Stromal cell of bone marrow (primary cell): ENCODE measurements at regions not wholly inside any gene's neighbourhood (a gene's known extent, or its start where the extent isn't known, plus 50 kb on each side); places are given as distances from the start of the nearest gene placed in this dataset.

ENCODE experiments used
- DNase-seq: peaks from one replicate; pipeline ENCODE4 v3.0.0-alpha.2; 2012; ENCODE audit warnings: low read depth

GRCh38 chr6:82740072-82740471 lies 325.6 kb downstream of the UBE3D start:
- no peak for DNase-seq

- peak; percentile 1 for DNase-seq
These were observed 324.2 kb downstream of the UBE3D start for GRCh38 chr6:82741325-82741995.

GRCh38 chr6:82741996-82742385 lies 323.6 kb downstream of the UBE3D start:
- no peak for DNase-seq

- no peak for DNase-seq
These were observed 321.2 kb downstream of the UBE3D start for GRCh38 chr6:82744286-82745015.

- peak; percentile 61 for DNase-seq
These were observed 315.1 kb downstream of the UBE3D start for GRCh38 chr6:82750556-82750955.

DNA sequence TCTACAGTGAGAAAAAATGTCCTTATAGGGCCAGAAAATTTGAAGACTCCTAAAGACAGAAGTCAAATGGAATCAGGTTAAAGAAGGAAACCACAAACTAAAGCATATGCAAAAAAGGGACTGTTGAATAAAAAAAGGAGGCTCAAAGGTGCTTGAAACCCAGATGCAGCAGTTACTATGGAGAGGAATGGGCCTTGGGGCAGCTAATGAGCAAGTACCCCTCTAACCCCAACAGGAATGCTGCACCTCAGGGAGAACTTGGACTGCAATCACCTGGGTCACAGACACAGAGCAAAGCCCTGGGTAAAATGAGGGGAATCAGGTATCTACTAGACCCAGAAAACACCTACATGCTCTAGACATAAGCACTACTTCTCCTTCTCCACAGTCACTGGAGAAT lies 313.9 kb downstream of the UBE3D start:
- no peak for DNase-seq

- DNase-seq, result peak; percentile 28
These were observed 303.8 kb downstream of the UBE3D start for GRCh38 chr6:82761674-82762345.

DNA sequence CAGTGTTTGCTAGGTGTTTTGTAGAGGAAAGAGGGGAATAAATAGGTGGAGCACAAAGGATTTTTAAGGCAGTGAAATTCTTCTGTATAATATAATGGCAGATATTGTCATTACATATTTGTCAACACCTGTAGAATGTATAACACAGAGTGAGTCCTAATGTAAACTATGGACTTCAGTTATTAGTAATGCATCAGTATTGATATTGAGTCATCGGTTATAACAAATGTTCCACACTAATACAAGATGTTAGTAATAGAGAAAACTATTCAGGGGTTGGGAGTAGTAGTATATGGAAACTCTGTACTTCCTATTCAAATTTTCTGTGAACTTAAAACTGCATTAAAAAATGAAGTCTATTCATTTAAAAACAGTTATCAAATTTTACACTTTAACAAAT lies 299.2 kb downstream of the UBE3D start:
- DNase-seq, result no peak

GRCh38 chr6:82767037-82767436 lies 298.6 kb downstream of the UBE3D start:
- no peak for DNase-seq

DNA sequence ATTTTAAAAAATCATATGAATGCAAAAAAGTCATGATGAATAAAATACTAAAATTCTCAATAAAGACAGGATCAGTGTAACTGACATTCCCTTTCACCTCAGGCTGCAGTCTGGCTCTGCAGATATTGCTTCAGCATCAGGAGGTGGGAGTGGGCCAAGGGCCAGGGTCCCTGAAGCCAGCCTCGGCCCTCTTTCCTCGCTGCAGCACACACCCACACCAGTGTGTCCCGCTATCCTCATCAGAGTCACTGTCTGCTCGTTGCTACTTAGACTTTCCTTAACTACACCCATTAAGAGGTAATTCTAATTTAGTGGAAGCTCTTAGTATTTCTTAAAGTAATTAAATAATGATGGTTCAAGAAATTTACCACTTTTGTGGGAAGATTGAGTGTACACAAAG lies 298.2 kb downstream of the UBE3D start:
- DNase-seq, result no peak

- no peak for DNase-seq
These were observed 292.6 kb downstream of the UBE3D start for GRCh38 chr6:82772851-82773717.

DNA sequence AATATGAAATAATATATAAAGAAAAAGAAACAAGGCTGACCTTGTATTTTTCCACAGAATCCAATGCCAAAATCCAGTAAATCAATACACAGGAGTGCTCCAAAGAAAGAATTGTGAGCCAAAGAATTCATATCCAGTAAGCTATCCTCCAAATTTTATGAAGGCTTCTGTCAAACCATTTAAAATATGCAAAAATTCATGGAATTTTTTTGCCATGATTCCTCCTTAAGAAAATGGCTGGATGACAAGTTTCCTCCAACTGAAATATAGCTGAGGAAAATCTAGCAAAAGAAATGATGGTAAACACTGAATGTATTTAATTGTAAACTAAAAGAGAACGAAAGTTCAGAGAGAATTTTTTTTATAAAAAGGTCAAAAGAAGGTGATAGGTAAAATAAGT lies 290.3 kb downstream of the UBE3D start:
- DNase-seq, result no peak

DNA sequence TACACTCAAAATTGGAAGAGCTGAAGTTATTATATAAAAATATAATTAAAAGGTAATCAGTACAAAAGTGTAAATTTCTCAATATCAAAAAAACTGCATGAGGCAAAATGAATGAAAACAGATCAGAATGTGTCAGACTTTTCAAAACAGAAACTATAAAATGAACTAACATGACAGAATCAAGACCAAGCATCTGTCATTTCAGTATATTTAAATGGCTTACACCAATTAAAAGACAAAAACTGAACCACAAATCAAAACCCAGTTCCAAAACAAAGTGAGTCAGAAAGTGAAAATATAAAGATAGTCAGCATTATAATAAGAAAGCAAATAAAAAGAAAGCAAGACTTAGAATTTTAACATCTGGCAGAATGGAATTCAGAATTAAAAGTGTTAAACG lies 289.7 kb downstream of the UBE3D start:
- DNase-seq, result no peak

DNA sequence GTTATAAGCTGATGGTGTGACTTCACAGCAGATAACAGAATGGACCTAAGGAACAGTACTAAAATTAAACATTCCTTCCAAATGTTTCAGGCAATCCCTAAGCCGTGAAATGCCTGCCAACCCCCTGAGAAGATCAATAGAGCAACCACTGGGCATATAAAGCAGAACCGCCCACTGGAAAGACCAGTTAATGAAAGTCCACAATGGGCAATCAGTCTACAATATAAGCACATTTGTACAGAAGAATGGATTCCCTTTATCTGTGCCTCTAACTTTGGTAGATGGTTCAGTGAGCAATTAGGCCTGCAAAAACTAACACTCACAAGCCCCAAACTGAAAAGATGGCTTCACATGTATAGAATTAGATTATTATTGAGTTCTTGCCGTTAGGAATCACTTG lies 286.6 kb downstream of the UBE3D start:
- DNase-seq, result no peak

GRCh38 chr6:82780334-82780733 lies 285.3 kb downstream of the UBE3D start:
- no peak for DNase-seq

- DNase-seq, result no peak
These were observed 283.9 kb downstream of the UBE3D start for GRCh38 chr6:82781620-82782204.

DNA sequence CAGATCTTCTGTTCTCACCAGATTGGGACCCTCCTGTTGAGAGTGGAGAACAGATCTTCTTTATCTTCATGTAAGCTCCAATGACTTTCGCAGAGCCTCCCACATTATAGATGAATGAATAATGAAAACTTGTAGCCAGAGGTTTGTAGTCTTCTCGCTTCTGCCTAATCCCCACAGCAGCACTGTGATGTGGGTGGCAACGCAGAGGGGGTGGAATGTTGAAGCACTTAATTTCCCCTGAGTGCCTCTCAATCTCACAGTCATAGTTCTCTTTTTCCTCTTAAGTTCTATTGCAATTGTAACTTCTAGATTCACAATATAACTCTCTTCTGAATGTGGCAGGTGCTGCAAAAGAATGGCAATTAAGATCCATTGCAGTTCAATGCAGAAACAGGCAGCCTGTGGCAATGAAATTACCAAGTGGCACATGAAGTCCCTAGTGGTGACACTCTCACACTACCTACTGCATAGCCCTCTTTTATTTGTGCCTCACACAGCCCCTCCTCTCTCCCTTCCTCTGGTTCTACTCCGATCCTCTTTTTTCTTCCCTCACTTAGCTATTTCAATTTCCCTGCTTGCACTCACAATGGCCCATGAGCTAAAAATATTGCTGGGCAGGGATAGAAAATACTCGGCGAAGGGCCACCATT lies 281.9 kb downstream of the UBE3D start:
- no peak for DNase-seq

GRCh38 chr6:82785206-82785605 lies 280.4 kb downstream of the UBE3D start:
- DNase-seq, result no peak

DNA sequence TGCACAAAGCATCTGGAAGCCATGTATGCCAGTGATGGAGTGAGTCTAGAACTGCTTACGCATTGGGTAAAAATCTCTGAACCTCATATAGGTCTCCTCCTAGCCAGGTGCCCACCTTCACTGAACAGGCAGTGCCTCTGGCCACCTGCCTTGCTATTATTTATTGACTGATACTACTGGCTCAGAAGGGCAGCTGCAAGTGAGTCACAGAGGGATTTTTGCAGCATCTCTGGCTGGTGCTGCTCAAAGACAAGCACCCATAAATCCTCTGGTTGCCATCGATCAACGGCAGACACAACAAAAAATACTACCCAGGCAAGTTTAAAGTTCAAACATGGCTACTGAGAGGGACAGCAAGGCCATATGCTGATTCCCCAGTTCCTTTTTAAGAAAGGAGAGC lies 279.4 kb downstream of the UBE3D start:
- no peak for DNase-seq

GRCh38 chr6:82795940-82796339 lies 269.7 kb downstream of the UBE3D start:
- DNase-seq, result no peak

DNA sequence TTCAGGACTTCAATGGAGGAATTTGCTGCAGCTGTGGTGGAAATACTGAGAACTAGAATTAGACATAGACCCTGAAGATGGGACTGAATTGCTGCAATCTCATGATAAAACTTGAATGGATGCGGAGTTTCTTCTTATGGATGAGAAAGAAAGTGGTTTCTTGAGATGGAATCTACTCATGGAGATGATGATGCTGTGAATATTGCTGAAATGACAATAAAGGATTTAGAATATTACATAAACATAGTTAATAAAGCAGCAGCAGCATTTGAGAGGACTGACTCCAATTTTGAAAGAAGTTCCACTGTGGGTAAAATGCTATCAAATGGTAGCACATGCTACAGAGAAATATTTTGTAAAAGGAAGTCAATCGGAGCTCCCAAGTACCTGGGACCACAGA lies 264.6 kb downstream of the UBE3D start:
- no peak for DNase-seq
